ENCODE measurements at regions not wholly inside any gene's neighbourhood (a gene's known extent, or its start where the extent isn't known, plus 50 kb on each side); places are given as distances from the start of the nearest gene placed in this dataset.

DNA sequence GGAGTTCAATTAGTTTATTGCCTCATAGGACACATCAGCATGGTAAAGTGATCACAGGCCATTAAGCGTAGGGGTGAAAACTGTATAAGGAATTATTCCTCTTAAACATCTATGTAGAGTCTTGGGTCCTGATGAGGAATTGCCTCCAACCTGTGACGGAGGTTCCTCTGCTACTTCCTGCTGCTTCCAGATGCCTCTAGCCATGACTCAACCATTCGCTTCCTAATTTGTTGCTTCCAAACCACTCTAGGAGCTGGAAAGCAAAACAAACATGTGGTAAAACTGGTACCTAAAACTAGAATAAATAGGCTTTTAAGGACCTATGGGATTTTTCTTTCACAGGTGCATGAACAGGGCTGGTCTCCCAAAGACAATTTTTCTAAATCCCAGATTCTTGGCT lies 253.8 kb downstream of the KLF12 start:
- Histone ChIP-seq H2AFZ (ENCODE audit: low read depth) (no peak overlapping the region), H3K79me2 (ENCODE audit: insufficient read depth, low read depth) (no peaks in the 10 kb centered on the region), H3K4me1 (ENCODE audit: low read depth, poor library complexity, severe bottlenecking) (no peaks in the 10 kb centered on the region), H3K36me3 (ENCODE audit: insufficient read depth) (no peaks in the 10 kb centered on the region), H3K4me3 (IDR thresholded peaks at IDR 0.05; ENCODE audit: insufficient read depth, low read depth, low read length) (no peak overlapping the region), H3K27ac (no peak overlapping the region), H3K27me3 (ENCODE audit: insufficient read depth, low read depth) (no peaks in the 10 kb centered on the region), H3K9ac (no peak overlapping the region), H4K20me1 (ENCODE audit: insufficient read depth) (no peaks in the 10 kb centered on the region), H3K4me2 (no peak overlapping the region)
- TF ChIP-seq, protein P1, sequence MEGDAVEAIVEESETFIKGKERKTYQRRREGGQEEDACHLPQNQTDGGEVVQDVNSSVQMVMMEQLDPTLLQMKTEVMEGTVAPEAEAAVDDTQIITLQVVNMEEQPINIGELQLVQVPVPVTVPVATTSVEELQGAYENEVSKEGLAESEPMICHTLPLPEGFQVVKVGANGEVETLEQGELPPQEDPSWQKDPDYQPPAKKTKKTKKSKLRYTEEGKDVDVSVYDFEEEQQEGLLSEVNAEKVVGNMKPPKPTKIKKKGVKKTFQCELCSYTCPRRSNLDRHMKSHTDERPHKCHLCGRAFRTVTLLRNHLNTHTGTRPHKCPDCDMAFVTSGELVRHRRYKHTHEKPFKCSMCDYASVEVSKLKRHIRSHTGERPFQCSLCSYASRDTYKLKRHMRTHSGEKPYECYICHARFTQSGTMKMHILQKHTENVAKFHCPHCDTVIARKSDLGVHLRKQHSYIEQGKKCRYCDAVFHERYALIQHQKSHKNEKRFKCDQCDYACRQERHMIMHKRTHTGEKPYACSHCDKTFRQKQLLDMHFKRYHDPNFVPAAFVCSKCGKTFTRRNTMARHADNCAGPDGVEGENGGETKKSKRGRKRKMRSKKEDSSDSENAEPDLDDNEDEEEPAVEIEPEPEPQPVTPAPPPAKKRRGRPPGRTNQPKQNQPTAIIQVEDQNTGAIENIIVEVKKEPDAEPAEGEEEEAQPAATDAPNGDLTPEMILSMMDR (conservative IDR thresholded peaks at IDR 0.05; ENCODE audit: low read depth, low read length) = no peak

DNA sequence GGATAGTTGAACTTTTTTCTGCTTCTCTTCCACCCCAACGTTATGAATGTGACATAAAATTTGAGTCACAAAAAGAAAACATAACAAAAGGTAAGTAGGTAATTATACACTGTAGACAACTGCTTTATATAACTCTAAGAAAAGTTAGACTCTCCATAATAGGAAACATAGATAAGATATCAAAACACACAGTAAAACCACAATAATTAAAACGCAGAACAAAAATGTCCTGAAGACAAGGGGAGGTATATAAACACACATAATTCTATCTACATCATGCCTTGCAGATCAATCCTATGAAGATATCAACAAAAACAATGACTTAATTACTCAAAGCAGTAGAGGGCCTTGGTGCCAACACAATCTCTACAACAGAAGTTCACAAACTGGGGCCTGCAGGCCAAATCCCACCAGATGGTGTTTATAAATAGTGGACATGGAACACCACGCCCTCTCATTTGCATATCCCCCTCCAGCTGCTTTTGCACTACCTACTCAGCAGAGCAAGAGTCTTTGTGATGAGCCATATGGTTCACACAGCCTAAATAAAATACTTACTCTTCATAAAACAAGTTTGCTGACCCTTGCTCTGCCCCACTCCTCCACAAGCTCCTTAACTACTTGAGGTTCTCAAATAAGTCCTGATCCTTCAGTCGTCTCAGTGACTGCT lies 254.7 kb downstream of the KLF12 start:
- Histone ChIP-seq H3K4me3 (IDR thresholded peaks at IDR 0.05; ENCODE audit: insufficient read depth, low read depth, low read length) (no peak overlapping the region), H3K4me1 (ENCODE audit: low read depth, poor library complexity, severe bottlenecking) (no peaks in the 10 kb centered on the region), H3K36me3 (ENCODE audit: insufficient read depth) (no peaks in the 10 kb centered on the region), H3K79me2 (ENCODE audit: insufficient read depth, low read depth) (no peaks in the 10 kb centered on the region), H3K27ac (no peak overlapping the region), H2AFZ (ENCODE audit: low read depth) (no peak overlapping the region), H3K27me3 (ENCODE audit: insufficient read depth, low read depth) (no peaks in the 10 kb centered on the region), H3K4me2 (no peak overlapping the region), H4K20me1 (ENCODE audit: insufficient read depth) (no peaks in the 10 kb centered on the region), H3K9ac (no peak overlapping the region)
- TF ChIP-seq, protein P1 (conservative IDR thresholded peaks at IDR 0.05; ENCODE audit: low read depth, low read length) = no peak

DNA sequence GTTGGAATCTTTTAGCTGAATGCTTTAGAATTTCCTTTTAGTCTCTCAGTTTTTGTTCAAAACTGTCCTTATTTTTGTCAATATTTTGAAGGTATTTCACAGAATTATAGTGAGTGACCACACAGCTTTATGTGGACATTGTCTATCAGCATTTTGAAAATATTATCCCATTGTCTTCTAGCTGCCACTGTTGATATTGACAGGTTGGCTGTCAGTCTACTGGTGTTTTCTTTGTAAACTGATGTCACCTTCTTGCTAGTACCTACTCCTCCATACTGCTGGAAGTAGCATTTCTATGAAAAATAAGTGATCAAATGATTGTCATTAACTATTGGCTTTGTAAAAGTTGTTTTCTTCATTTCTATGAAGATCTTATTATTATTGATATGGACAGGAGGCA lies 256.8 kb downstream of the KLF12 start:
- no peak overlapping the region for H3K27ac ChIP-seq
- no peak overlapping the region for H3K9ac ChIP-seq
- H3K79me2 ChIP-seq (ENCODE audit: insufficient read depth, low read depth) = no peaks in the 10 kb centered on the region
- H3K4me2 ChIP-seq = no peak overlapping the region
- no peaks in the 10 kb centered on the region for H4K20me1 ChIP-seq (ENCODE audit: insufficient read depth)
- H3K27me3 ChIP-seq (ENCODE audit: insufficient read depth, low read depth) = no peaks in the 10 kb centered on the region
- no peak overlapping the region for H3K4me3 ChIP-seq (IDR thresholded peaks at IDR 0.05; ENCODE audit: insufficient read depth, low read depth, low read length)
- H2AFZ ChIP-seq (ENCODE audit: low read depth) = no peak overlapping the region
- TF ChIP-seq, protein P1 (conservative IDR thresholded peaks at IDR 0.05; ENCODE audit: low read depth, low read length) = no peak
- H3K36me3 ChIP-seq (ENCODE audit: insufficient read depth) = no peaks in the 10 kb centered on the region
- no peaks in the 10 kb centered on the region for H3K4me1 ChIP-seq (ENCODE audit: low read depth, poor library complexity, severe bottlenecking)

DNA sequence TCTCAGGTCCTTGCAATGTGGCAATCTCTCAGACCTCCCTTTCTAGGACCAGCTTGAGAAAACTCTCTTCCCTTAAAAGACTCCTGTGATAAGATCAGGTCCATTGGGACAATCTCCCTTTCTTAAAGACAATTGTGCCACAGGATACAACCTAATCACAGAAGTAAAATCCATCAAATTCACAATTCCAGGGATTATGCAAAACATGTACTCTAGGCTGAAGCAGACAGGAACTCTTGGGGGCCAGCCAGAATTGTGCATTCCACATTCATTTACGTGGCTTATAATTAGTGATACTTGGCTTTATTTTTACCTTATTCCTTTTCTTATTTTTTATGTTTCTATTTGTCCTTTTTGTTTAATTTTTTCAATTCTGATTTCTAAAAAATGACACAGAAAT lies 257.9 kb downstream of the KLF12 start:
- no peak overlapping the region for H3K4me2 ChIP-seq
- H3K27ac ChIP-seq = no peak overlapping the region
- no peaks in the 10 kb centered on the region for H3K36me3 ChIP-seq (ENCODE audit: insufficient read depth)
- no peak overlapping the region for H3K9ac ChIP-seq
- no peak overlapping the region for H2AFZ ChIP-seq (ENCODE audit: low read depth)
- no peak overlapping the region for H3K4me3 ChIP-seq (IDR thresholded peaks at IDR 0.05; ENCODE audit: insufficient read depth, low read depth, low read length)
- no peaks in the 10 kb centered on the region for H3K79me2 ChIP-seq (ENCODE audit: insufficient read depth, low read depth)
- TF ChIP-seq, protein P1 (conservative IDR thresholded peaks at IDR 0.05; ENCODE audit: low read depth, low read length) = no peak
- no peaks in the 10 kb centered on the region for H3K27me3 ChIP-seq (ENCODE audit: insufficient read depth, low read depth)
- no peaks in the 10 kb centered on the region for H3K4me1 ChIP-seq (ENCODE audit: low read depth, poor library complexity, severe bottlenecking)
- H4K20me1 ChIP-seq (ENCODE audit: insufficient read depth) = no peaks in the 10 kb centered on the region
